ENCODE measurements at regions not wholly inside any gene's neighbourhood (a gene's known extent, or its start where the extent isn't known, plus 50 kb on each side); places are given as distances from the start of the nearest gene placed in this dataset.

GRCh38 chr5:21646469-21646868 lies 1206.7 kb downstream of the CDH12 start:
- TF ChIP-seq CTCF (IDR thresholded peaks at IDR 0.05) (no peak), EZH2 (IDR thresholded peaks at IDR 0.05) (no peak), EZH2phosphoT487 (IDR thresholded peaks at IDR 0.05) (no peak)

All from neural progenitor cell (in vitro differentiated cells).